Duodenal mucosa (tissue), 2 donors: ENCODE measurements at regions not wholly inside any gene's neighbourhood (a gene's known extent, or its start where the extent isn't known, plus 50 kb on each side); places are given as distances from the start of the nearest gene placed in this dataset.

Experiments
- H3K27ac ChIP-seq: one replicate; pipeline ENCODE4 v1.7.0; 2013; ENCODE audit warnings: low read depth, low read length
- H3K27me3 ChIP-seq, 2 donors: one replicate each; pipeline ENCODE4 v1.7.0; 2013; ENCODE audit warnings: low read length in 2 of 2, control low read depth in 1 of 2; ENCODE audit not compliant: insufficient read depth in 2 of 2, control insufficient read depth in 1 of 2
- H3K36me3 ChIP-seq, 2 donors: one replicate each; pipeline ENCODE4 v1.7.0; 2013; ENCODE audit warnings: low read length in 2 of 2, control low read depth in 1 of 2; ENCODE audit not compliant: insufficient read depth in 2 of 2, control insufficient read depth in 1 of 2
- H3K4me1 ChIP-seq, 2 donors: one replicate each; pipeline ENCODE4 v1.7.0; 2013; ENCODE audit warnings: low read length in 2 of 2, control low read depth in 1 of 2; ENCODE audit not compliant: insufficient read depth in 2 of 2, control insufficient read depth in 1 of 2
- H3K4me3 ChIP-seq, 2 donors: one replicate each; pipeline ENCODE4 v1.7.0; 2013; ENCODE audit warnings: low read length in 2 of 2, low read depth in 1 of 2
- H3K9ac ChIP-seq, 2 donors: one replicate each; pipeline ENCODE4 v1.7.0; 2013; ENCODE audit warnings: low read length in 2 of 2, low read depth in 1 of 2
- H3K9me3 ChIP-seq, 2 donors: one replicate each; pipeline ENCODE4 v1.7.0; 2013; ENCODE audit warnings: low read length in 2 of 2, control low read depth in 1 of 2; ENCODE audit not compliant: control insufficient read depth in 1 of 2

GRCh38 chr6:135578976-135579375 is 81.4 kb upstream of the AHI1 start:
- no peak overlapping the region for H3K27ac ChIP-seq
- no peaks in the 10 kb centered on the region for H3K36me3 ChIP-seq
- H3K27me3 ChIP-seq = no peaks in the 10 kb centered on the region
- no peak overlapping the region for H3K4me3 ChIP-seq
- H3K9me3 ChIP-seq = no peaks in the 10 kb centered on the region
- H3K9ac ChIP-seq = no peak overlapping the region
- no peaks in the 10 kb centered on the region for H3K4me1 ChIP-seq

- Histone ChIP-seq H3K27me3 (no peaks in the 10 kb centered on the region), H3K36me3 (no peaks in the 10 kb centered on the region), H3K27ac (no peak overlapping the region), H3K4me1 (no peaks in the 10 kb centered on the region), H3K9ac (no peak overlapping the region), H3K4me3 (no peak overlapping the region), H3K9me3 (no peaks in the 10 kb centered on the region)
These were observed 83.7 kb upstream of the AHI1 start for GRCh38 chr6:135581211-135581610.

GRCh38 chr6:135583256-135583761 is 85.8 kb upstream of the AHI1 start:
- Histone ChIP-seq H3K36me3 (no peaks in the 10 kb centered on the region), H3K4me3 (no peak overlapping the region), H3K9ac (no peak overlapping the region), H3K27ac (no peak overlapping the region), H3K9me3 (no peaks in the 10 kb centered on the region), H3K27me3 (no peaks in the 10 kb centered on the region), H3K4me1 (no peaks in the 10 kb centered on the region)

- Histone ChIP-seq H3K9me3 (no peaks in the 10 kb centered on the region), H3K27ac (no peak overlapping the region), H3K4me3 (no peak overlapping the region), H3K9ac (no peak overlapping the region), H3K27me3 (no peaks in the 10 kb centered on the region), H3K36me3 (no peaks in the 10 kb centered on the region), H3K4me1 (no peaks in the 10 kb centered on the region)
These were observed 88.8 kb upstream of the AHI1 start for GRCh38 chr6:135586388-135586787.

GRCh38 chr6:135586844-135587243 is 89.3 kb upstream of the AHI1 start:
- Histone ChIP-seq H3K9ac (no peak overlapping the region), H3K27ac (no peak overlapping the region), H3K4me3 (no peak overlapping the region), H3K36me3 (no peaks in the 10 kb centered on the region), H3K4me1 (no peaks in the 10 kb centered on the region), H3K27me3 (no peaks in the 10 kb centered on the region), H3K9me3 (no peaks in the 10 kb centered on the region)

DNA sequence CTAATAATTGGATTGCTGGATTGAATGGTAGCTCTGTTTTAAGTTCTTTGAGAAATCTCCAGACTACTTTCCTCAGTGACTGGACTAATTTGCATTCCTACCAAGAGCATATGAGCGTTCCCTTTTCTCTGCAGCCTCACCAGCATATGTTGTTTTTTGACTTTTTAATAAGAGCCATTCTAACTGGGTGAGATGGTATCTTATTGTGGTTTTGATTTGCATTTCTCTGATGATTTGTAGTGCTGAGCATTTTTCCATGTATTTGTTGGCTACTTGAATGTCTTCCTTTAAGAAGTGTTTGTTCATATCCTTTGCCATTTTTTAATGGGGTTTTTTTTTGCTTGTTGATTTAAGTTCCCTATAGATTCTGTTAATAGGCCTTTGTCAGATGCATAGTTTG is 94.7 kb upstream of the AHI1 start:
- Histone ChIP-seq H3K4me3 (no peak overlapping the region), H3K27ac (no peak overlapping the region), H3K27me3 (no peaks in the 10 kb centered on the region), H3K36me3 (no peaks in the 10 kb centered on the region), H3K4me1 (no peaks in the 10 kb centered on the region), H3K9ac (no peak overlapping the region), H3K9me3 (no peaks in the 10 kb centered on the region)

DNA sequence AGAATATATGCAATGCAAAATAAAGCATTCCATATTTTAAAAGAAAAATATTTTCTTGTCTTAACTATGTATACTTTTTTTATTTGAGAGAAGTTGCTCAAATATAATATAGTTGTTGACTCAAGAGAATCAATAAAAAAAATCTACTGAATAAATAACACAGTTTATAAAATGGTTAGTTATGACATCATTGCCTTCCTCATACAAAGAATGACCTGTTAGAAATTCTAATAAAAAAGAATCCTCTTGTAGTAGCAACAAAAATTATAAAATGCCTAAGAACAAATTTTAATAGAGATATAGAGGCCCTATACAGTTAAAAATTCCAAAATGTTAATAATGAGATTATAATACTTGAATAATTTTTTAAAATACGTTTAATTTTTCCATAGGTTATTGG is 96.5 kb upstream of the AHI1 start:
- no peaks in the 10 kb centered on the region for H3K36me3 ChIP-seq
- no peaks in the 10 kb centered on the region for H3K9me3 ChIP-seq
- H3K4me1 ChIP-seq = no peaks in the 10 kb centered on the region
- no peaks in the 10 kb centered on the region for H3K27me3 ChIP-seq
- no peak overlapping the region for H3K4me3 ChIP-seq
- H3K9ac ChIP-seq = no peak overlapping the region
- H3K27ac ChIP-seq = no peak overlapping the region

DNA sequence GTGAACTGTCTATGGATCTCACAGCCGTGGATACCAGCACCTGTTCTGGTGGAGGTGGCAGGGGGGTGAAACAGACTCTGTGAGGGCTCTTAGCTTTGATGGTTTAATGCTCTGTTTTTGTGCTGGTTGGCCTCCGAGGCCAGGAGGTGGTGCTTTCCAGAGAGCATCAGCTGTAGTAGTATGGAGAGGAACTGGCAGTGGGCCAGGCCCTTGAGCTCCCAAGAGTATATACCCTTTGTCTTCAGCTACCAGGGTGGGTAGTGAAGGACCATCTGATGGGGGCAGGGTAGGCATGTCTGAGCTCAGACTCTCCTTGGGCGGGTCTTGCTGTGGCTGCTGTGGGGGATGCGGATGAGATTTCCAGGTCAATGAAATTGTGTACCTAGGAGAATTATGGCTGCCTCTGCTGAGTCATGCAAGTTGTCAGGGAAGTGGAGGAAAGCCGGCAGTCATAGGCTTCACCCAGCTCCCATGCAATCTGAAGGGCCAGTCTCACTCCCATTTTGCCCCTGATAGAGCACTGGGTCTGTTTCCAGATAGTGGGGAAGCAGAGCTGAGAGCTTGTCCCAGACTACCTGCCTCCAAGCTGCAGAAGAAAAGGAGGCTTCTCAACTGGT is 102.7 kb upstream of the AHI1 start:
- no peaks in the 10 kb centered on the region for H3K9me3 ChIP-seq
- no peak overlapping the region for H3K4me3 ChIP-seq
- no peak overlapping the region for H3K27ac ChIP-seq

DNA sequence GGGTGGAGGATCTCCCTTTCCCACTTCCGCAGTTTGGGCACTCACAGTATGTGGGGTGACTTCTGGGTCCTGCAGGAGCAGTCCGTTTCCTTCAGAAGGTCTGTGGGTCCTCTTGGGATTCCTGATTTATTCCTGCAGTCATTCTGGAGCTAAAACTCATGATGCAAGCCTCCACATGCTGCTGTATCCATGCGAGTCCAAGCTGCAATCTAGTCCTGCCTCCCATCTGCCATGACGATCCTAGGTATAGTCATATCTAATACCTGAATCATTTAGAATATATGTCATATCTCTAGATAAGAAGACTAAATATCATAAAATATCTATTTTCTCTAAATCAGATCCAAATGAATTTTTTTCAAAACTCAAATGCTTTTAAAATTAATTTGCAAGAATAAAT is 103.4 kb upstream of the AHI1 start:
- H3K9ac ChIP-seq = no peak overlapping the region
- H3K36me3 ChIP-seq = no peaks in the 10 kb centered on the region
- no peaks in the 10 kb centered on the region for H3K27me3 ChIP-seq
- no peak overlapping the region for H3K4me3 ChIP-seq
- H3K9me3 ChIP-seq = no peaks in the 10 kb centered on the region
- no peak overlapping the region for H3K27ac ChIP-seq
- no peaks in the 10 kb centered on the region for H3K4me1 ChIP-seq

More for the DNA sequence above, 102.7 kb upstream of the AHI1 start:
- H3K36me3 ChIP-seq = no peaks in the 10 kb centered on the region
- H3K9ac ChIP-seq = no peak overlapping the region
- no peaks in the 10 kb centered on the region for H3K4me1 ChIP-seq
- H3K27me3 ChIP-seq = no peaks in the 10 kb centered on the region

GRCh38 chr6:135601857-135602256 is 104.3 kb upstream of the AHI1 start:
- no peaks in the 10 kb centered on the region for H3K36me3 ChIP-seq

DNA sequence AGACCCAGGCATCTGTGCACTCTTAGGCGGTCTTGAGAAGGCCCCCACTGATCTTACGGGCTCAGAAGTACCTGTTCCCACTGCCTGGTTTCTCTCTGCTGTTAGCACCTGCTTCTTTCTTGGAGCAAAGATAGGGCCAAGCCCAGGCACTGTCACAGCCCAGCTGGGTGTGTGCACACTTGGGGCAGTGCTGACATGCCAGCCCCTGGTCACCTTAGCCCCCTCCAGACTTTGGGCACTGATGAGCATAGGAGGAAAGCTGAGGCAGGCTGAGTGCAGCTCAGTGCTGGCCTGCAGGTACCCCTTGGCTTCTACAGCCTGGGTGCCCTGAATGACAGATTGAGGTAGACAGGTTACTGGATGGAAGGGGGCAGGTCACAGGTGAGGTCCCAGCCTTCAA is 105.7 kb upstream of the AHI1 start:
- no peak overlapping the region for H3K4me3 ChIP-seq
- H3K9ac ChIP-seq = no peak overlapping the region
- H3K36me3 ChIP-seq = no peaks in the 10 kb centered on the region
- H3K27me3 ChIP-seq = no peaks in the 10 kb centered on the region
- no peak overlapping the region for H3K27ac ChIP-seq
- H3K9me3 ChIP-seq = no peaks in the 10 kb centered on the region
- H3K4me1 ChIP-seq = no peaks in the 10 kb centered on the region

More at GRCh38 chr6:135601857-135602256, 104.3 kb upstream of the AHI1 start:
- Histone ChIP-seq H3K4me3 (no peak overlapping the region), H3K27me3 (no peaks in the 10 kb centered on the region), H3K27ac (no peak overlapping the region), H3K9ac (no peak overlapping the region), H3K9me3 (no peaks in the 10 kb centered on the region), H3K4me1 (no peaks in the 10 kb centered on the region)
